Neural crest cell (in vitro differentiated cells): ENCODE measurements at regions not wholly inside any gene's neighbourhood (a gene's known extent, or its start where the extent isn't known, plus 50 kb on each side); places are given as distances from the start of the nearest gene placed in this dataset.

Experiments
- DNase-seq: peaks from one replicate; pipeline ENCODE4 v3.0.0; 2021; ENCODE audit warnings: low read depth, mixed read lengths, low spot score
- H3K27ac Mint-ChIP-seq: one replicate; pipeline ENCODE4 v1.8.0; 2021; ENCODE audit warnings: mild to moderate bottlenecking, mixed read lengths; ENCODE audit not compliant: unreplicated experiment
- H3K27me3 Mint-ChIP-seq: 2 replicates; pipeline ENCODE4 v1.8.0; 2021; ENCODE audit warnings: low read depth, mild to moderate bottlenecking, mixed read lengths
- H3K36me3 Mint-ChIP-seq: 2 replicates; pipeline ENCODE4 v1.8.0; 2021; ENCODE audit warnings: low read depth, mild to moderate bottlenecking, mixed read lengths
- H3K4me1 Mint-ChIP-seq: 2 replicates; pipeline ENCODE4 v1.8.0; 2021; ENCODE audit warnings: mixed read lengths
- H3K4me3 Mint-ChIP-seq: one replicate; pipeline ENCODE4 v1.8.0; 2021; ENCODE audit warnings: mild to moderate bottlenecking, mixed read lengths
- H3K9me3 Mint-ChIP-seq: 2 replicates; pipeline ENCODE4 v1.8.0; 2021; ENCODE audit warnings: mixed read lengths
- CTCF ChIP-seq: fragments of 200-600 bp; sonication (generic); conservative IDR thresholded peaks from 2 replicates; pipeline ENCODE4 v1.5.0; 2021; ENCODE audit warnings: antibody characterized with exemption, mild to moderate bottlenecking

GRCh38 chr12:116411977-116412376 lies 134.5 kb upstream of the MED13L start:
- peaks cover 16% of the 10 kb centered on the region for H3K4me1 Mint-ChIP-seq
- H3K36me3 Mint-ChIP-seq: no peaks in the 10 kb centered on the region
- no peaks in the 10 kb centered on the region for H3K27me3 Mint-ChIP-seq
- DNase-seq: no peak
- H3K4me3 Mint-ChIP-seq: no peak overlapping the region
- TF ChIP-seq CTCF: no peak
- H3K9me3 Mint-ChIP-seq: no peaks in the 10 kb centered on the region
- no peak overlapping the region for H3K27ac Mint-ChIP-seq

GRCh38 chr12:116414891-116415290 lies 137.4 kb upstream of the MED13L start:
- Mint-ChIP-seq H3K36me3 (no peaks in the 10 kb centered on the region), H3K27me3 (no peaks in the 10 kb centered on the region), H3K27ac (no peak overlapping the region), H3K4me1 (peaks cover 7% of the 10 kb centered on the region), H3K4me3 (no peak overlapping the region), H3K9me3 (no peaks in the 10 kb centered on the region)
- no peak for TF ChIP-seq CTCF
- DNase-seq: no peak

- Mint-ChIP-seq H3K4me3 (no peak overlapping the region), H3K4me1 (peaks cover 5% of the 10 kb centered on the region), H3K27ac (no peak overlapping the region), H3K27me3 (no peaks in the 10 kb centered on the region), H3K36me3 (no peaks in the 10 kb centered on the region), H3K9me3 (no peaks in the 10 kb centered on the region)
- no peak for DNase-seq
- TF ChIP-seq CTCF: no peak
Measured at GRCh38 chr12:116415408-116416108, 138.1 kb upstream of the MED13L start.

- H3K4me3 Mint-ChIP-seq: no peak overlapping the region
- DNase-seq: no peak
- no peaks in the 10 kb centered on the region for H3K4me1 Mint-ChIP-seq
- H3K27me3 Mint-ChIP-seq: no peaks in the 10 kb centered on the region
- H3K36me3 Mint-ChIP-seq: no peaks in the 10 kb centered on the region
- no peak for TF ChIP-seq CTCF
- H3K9me3 Mint-ChIP-seq: no peaks in the 10 kb centered on the region
- H3K27ac Mint-ChIP-seq: no peak overlapping the region
Measured at GRCh38 chr12:116416166-116416565, 138.7 kb upstream of the MED13L start.

- no peak for TF ChIP-seq CTCF
- Mint-ChIP-seq H3K4me1 (no peaks in the 10 kb centered on the region), H3K27ac (no peak overlapping the region), H3K36me3 (peaks cover 5% of the 10 kb centered on the region), H3K4me3 (no peak overlapping the region), H3K27me3 (no peaks in the 10 kb centered on the region), H3K9me3 (peaks cover 5% of the 10 kb centered on the region)
- no peak for DNase-seq
Measured at GRCh38 chr12:116418551-116418950, 140.6 kb upstream of the MAP1LC3B2 start.
